GM21515 (cell line): ENCODE measurements at regions not wholly inside any gene's neighbourhood (a gene's known extent, or its start where the extent isn't known, plus 50 kb on each side); places are given as distances from the start of the nearest gene placed in this dataset.
"Not testable (repeated sequence)": the region's sequence is repeated elsewhere in the genome, so short reads cannot be mapped to it uniquely, and the experiment has no call there.

Experiments
- ATAC-seq: cut with Tn5 transposase; IDR thresholded peaks from one replicate; pipeline ENCODE4 v1.9.1; 2021; ENCODE audit not compliant: unreplicated experiment

- no peak for ATAC-seq
Measured at GRCh38 chr11:23797624-23798419, 699.0 kb upstream of the LUZP2 start.

- not testable (repeated sequence) for ATAC-seq
Measured at GRCh38 chr11:23834306-23834705, 662.5 kb upstream of the LUZP2 start.

GRCh38 chr11:23836981-23837380 lies 659.9 kb upstream of the LUZP2 start:
- no peak for ATAC-seq

- ATAC-seq: no peak
Measured at GRCh38 chr11:23840872-23841271, 656.0 kb upstream of the LUZP2 start.

- ATAC-seq: no peak
Measured at GRCh38 chr11:23846902-23847422, 649.9 kb upstream of the LUZP2 start.

- ATAC-seq: no peak
Measured at GRCh38 chr11:23851216-23851615, 645.6 kb upstream of the LUZP2 start.

- ATAC-seq: no peak
Measured at GRCh38 chr11:23856654-23857053, 640.2 kb upstream of the LUZP2 start.

- no peak for ATAC-seq
Measured at GRCh38 chr11:23859087-23859486, 637.8 kb upstream of the LUZP2 start.

GRCh38 chr11:23861615-23862014 lies 635.2 kb upstream of the LUZP2 start:
- no peak for ATAC-seq

- no peak for ATAC-seq
Measured at GRCh38 chr11:23865341-23865975, 631.4 kb upstream of the LUZP2 start.

GRCh38 chr11:23866641-23867040 lies 630.2 kb upstream of the LUZP2 start:
- ATAC-seq: no peak

GRCh38 chr11:23869671-23870070 lies 627.2 kb upstream of the LUZP2 start:
- ATAC-seq: no peak

GRCh38 chr11:23873406-23873805 lies 623.4 kb upstream of the LUZP2 start:
- no peak for ATAC-seq

- no peak for ATAC-seq
Measured at GRCh38 chr11:23875176-23875850, 621.5 kb upstream of the LUZP2 start.

- ATAC-seq: not testable (repeated sequence)
Measured at GRCh38 chr11:23883426-23884048, 613.3 kb upstream of the LUZP2 start.

- no peak for ATAC-seq
Measured at GRCh38 chr11:23884341-23884740, 612.5 kb upstream of the LUZP2 start.

- no peak for ATAC-seq
Measured at GRCh38 chr11:23885801-23886200, 611.1 kb upstream of the LUZP2 start.

- ATAC-seq: not testable (repeated sequence)
Measured at GRCh38 chr11:23887122-23887521, 609.7 kb upstream of the LUZP2 start.

GRCh38 chr11:23893126-23893525 lies 603.7 kb upstream of the LUZP2 start:
- no peak for ATAC-seq

- no peak for ATAC-seq
Measured at GRCh38 chr11:23897453-23898286, 599.2 kb upstream of the LUZP2 start.
